ENCODE measurements at regions not wholly inside any gene's neighbourhood (a gene's known extent, or its start where the extent isn't known, plus 50 kb on each side); places are given as distances from the start of the nearest gene placed in this dataset.

- H3K9me3 ChIP-seq, result peaks cover 0 to 25% (median 8%) of the 10 kb centered on the region in 12 donors
- intact Hi-C loops (cut with DNase I), result no loop called here
- no peaks in the 10 kb centered on the region for H3K4me1 ChIP-seq
- no peaks in the 10 kb centered on the region for H3K27me3 ChIP-seq
- no peaks in the 10 kb centered on the region for H3K36me3 ChIP-seq
- ATAC-seq (no peak), DNase-seq (no peak)
- H3K4me3 ChIP-seq, result no peak overlapping the region
- TF ChIP-seq POLR2A (IDR thresholded peaks at IDR 0.05) (no peak), CTCF (IDR thresholded peaks at IDR 0.05) (no peak)
- no peak overlapping the region for H3K27ac ChIP-seq
- WGBS, 4 donors, result 65 to 80% (median 76%) methylated on average over 2 of the region's 2 CpGs
These were observed 1152.0 kb upstream of the CDH2 start for GRCh38 chr18:29328932-29329331.

DNA sequence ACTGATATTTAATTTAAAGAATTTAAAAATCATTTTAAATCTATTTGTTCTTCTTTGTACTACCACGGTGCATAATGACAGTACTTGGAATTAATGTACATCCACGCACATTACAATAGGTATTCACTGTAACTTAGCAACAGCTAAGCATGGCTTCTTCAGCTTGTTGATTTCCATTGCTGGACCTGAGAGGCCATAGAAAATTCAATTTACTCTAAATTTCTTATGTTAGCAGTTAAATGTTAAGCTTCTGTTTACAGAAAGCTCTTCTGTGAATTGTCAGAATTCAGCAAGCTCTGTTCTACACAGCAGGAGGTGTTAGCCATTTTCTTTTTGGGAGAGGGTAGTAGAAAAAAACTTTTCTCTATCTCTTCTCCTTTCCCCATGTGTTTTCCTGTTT lies 1149.3 kb upstream of the CDH2 start:
- Histone ChIP-seq H3K27me3 (no peaks in the 10 kb centered on the region), H3K4me1 (no peaks in the 10 kb centered on the region), H3K4me3 (no peak overlapping the region), H3K27ac (no peak overlapping the region), H3K36me3 (no peaks in the 10 kb centered on the region), H3K9me3 (peaks cover 0 to 25% (median 8%) of the 10 kb centered on the region in 12 donors)
- WGBS, 4 donors, result 72 to 79% (median 77%) methylated on average over 2 of the region's 2 CpGs
- TF ChIP-seq POLR2A (IDR thresholded peaks at IDR 0.05) (no peak), CTCF (IDR thresholded peaks at IDR 0.05) (no peak)
- intact Hi-C loops (cut with DNase I), result no loop called here
- no peak for DNase-seq
- ATAC-seq, result no peak

GRCh38 chr18:29321561-29321960 lies 1144.6 kb upstream of the CDH2 start:
- Histone ChIP-seq H3K27ac (no peak overlapping the region), H3K36me3 (no peaks in the 10 kb centered on the region), H3K27me3 (no peaks in the 10 kb centered on the region), H3K4me1 (no peaks in the 10 kb centered on the region), H3K9me3 (no peaks in the 10 kb centered on the region), H3K4me3 (no peak overlapping the region)
- no peak for DNase-seq
- 80 to 85% (median 82%) methylated on average over 1 of the region's 1 CpG for WGBS, 4 donors
- intact Hi-C loops (cut with DNase I), result no loop called here
- no peak for ATAC-seq
- TF ChIP-seq CTCF (IDR thresholded peaks at IDR 0.05) (no peak), POLR2A (IDR thresholded peaks at IDR 0.05) (no peak)

DNA sequence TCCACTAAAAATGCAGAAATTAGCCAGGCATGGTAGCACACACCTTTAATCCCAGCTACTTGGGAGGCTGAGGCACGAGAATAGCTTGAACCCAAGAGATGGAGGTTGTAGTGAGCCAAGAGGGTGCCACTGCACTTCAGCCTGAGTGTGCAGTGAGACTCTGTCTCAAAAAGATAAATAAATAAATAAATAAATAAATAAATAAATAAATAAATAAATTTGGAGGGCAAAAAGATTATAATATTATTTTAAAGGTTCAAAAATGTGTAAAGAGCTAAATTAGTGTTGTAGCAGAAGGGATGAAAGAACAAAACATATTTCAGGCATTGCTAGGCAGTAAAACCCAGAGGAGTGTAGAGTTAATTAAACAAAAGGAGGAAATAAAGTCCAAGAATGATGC lies 1136.4 kb upstream of the CDH2 start:
- ATAC-seq, result no peak
- 77 to 90% (median 79%) methylated on average over 1 of the region's 1 CpG for WGBS, 4 donors

More for the DNA sequence above, 1136.4 kb upstream of the CDH2 start:
- H3K4me1 ChIP-seq, result no peaks in the 10 kb centered on the region
- intact Hi-C loops (cut with DNase I), result no loop called here
- DNase-seq, result no peak
- TF ChIP-seq POLR2A (IDR thresholded peaks at IDR 0.05), result no peak
- no peak for TF ChIP-seq CTCF (IDR thresholded peaks at IDR 0.05)
- H3K27me3 ChIP-seq, result no peaks in the 10 kb centered on the region
- H3K9me3 ChIP-seq, result no peaks in the 10 kb centered on the region
- H3K27ac ChIP-seq, result no peak overlapping the region
- no peaks in the 10 kb centered on the region for H3K36me3 ChIP-seq
- no peak overlapping the region for H3K4me3 ChIP-seq

Measured in heart left ventricle (tissue), 16 donors.